Posterior vena cava (tissue), 2 donors: ENCODE measurements at regions not wholly inside any gene's neighbourhood (a gene's known extent, or its start where the extent isn't known, plus 50 kb on each side); places are given as distances from the start of the nearest gene placed in this dataset.
"Not testable (repeated sequence)": the region's sequence is repeated elsewhere in the genome, so short reads cannot be mapped to it uniquely, and the experiment has no call there.

Experiments used
- DNase-seq: peaks from one replicate; pipeline ENCODE4 v3.0.0-alpha.2; 2020; ENCODE audit warnings: low spot score
- intact Hi-C, 2 donors: fragments of 100-400 bp; cut with DNase I; formaldehyde crosslinking; loops; one replicate each; pipeline versions ENCODE4 v1.14.1 to v1.14.2; 2022 to 2023
- donor health status: DM: yes; HTN: yes; CAD: no.
- donor health status: DM: yes; HTN: yes; CAD: no.

GRCh38 chr9:1513105-1513504, 462.9 kb downstream of the DMRT2 start:
- intact Hi-C loops = no loop called here
- no peak for DNase-seq

DNA sequence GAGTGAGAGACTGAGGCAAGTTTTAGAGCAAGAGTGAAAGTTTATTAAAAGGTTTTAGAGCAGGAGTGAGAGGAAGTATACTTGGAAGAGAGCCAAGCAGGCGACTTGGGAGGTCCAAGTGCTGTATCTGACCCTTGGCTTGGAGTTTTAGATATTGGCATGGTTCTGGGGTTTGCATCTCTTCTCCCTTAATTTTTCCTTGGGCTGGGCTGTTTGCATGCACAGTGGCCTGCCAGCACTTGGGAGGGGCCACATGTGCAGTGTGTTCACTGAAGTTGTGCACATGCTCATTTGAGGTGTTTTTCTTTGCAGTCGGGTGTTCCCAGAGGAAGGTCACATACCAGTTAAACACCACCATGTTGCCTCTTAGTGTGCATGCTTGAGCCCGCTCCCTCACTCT, 464.1 kb downstream of the DMRT2 start:
- intact Hi-C loops = no loop called here
- no peak for DNase-seq

- DNase-seq = no peak
- intact Hi-C loops = no loop called here
Measured at GRCh38 chr9:1514776-1515363, 464.7 kb downstream of the DMRT2 start.

DNA sequence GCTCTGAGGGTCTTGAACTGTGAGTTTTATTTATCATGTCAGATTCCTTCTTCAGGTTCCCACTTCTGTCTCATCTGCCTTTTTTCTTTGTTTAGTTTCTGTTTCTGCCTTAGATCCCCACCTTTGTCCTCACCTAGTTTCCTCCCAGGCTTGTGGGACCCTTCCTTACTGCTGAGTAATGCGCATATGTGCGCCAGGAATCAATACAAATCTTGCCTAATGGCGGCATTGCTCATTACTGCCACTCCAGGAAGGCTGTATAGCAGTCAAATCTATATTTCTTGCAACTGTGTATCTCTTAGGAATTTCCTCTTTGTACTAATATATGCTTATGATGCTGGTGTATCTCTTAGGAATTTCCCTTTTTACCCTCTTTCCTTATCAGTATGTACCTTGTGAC, 465.4 kb downstream of the DMRT2 start:
- DNase-seq = no peak
- intact Hi-C loops = no loop called here

GRCh38 chr9:1521547-1521946, 471.4 kb downstream of the DMRT2 start:
- intact Hi-C loops = no loop called here

DNA sequence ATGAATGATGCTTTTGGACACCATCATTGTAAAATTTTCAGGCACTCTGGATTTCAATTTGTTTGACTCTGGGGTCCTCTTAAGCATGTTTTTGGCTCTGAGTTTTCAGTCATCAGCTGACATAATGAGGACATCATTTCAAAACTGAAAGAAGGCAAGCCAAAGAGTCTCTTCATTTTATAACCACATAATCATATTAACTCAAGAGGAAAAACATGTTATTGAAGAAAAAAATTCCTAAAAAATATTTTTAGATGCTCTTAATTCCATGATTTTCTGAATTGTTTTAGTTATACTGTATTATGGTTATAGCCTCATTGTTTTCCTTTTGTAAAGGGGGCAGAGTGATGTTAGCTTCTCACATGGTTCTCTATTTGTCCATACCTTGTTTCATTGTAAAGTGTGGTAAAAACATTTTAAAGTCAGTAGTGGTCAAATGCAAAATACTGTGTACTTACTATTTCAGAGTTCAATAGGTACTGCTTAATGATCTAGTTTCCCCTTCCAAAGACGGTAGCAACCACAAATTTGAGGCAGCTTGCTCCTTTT, 472.1 kb downstream of the DMRT2 start:
- DNase-seq = no peak
- intact Hi-C loops = no loop called here

More at GRCh38 chr9:1521547-1521946, 471.4 kb downstream of the DMRT2 start:
- no peak for DNase-seq

- DNase-seq = no peak
- intact Hi-C loops = no loop called here
Measured at GRCh38 chr9:1528456-1528855, 478.3 kb downstream of the DMRT2 start.

DNA sequence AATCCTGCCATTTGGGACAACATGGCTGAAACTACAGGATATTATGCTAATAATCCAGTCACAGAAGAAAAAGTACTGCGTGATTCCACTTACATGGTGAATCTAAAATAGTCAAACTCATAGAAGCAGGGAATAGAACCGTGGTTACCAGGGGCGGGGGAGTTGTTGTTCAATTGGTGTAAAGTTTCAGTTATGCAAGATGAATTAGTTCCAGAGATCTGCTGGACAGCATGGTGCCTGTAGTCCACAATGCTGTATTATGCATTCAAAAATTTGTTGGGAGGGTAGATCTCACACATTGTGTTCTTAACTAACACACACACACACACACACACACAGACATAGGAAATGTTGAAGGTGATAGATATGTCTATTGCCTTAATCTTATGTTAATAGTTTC, 480.5 kb downstream of the DMRT2 start:
- DNase-seq = no peak
- intact Hi-C loops = no loop called here

DNA sequence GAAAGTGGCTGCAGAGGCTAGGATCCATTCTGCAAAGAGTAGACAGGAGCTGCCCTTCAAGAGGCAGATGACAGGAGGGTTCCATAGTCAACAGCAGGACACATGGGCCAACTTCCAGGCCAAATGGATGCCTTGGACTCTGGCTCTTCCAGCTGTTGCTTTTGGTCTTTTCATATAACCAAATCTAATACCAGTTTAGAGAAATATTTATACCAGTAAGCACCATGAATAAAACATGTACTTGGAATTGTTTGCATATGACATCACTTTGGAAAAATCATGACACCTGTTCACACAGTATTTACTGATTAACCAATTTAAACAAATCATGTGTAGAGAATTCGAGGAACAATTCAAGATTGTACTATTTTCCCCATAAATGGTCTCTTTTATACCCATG, 481.3 kb downstream of the DMRT2 start:
- intact Hi-C loops = no loop called here
- DNase-seq = no peak

GRCh38 chr9:1532171-1532570, 482.0 kb downstream of the DMRT2 start:
- no peak for DNase-seq
- intact Hi-C loops = no loop called here

DNA sequence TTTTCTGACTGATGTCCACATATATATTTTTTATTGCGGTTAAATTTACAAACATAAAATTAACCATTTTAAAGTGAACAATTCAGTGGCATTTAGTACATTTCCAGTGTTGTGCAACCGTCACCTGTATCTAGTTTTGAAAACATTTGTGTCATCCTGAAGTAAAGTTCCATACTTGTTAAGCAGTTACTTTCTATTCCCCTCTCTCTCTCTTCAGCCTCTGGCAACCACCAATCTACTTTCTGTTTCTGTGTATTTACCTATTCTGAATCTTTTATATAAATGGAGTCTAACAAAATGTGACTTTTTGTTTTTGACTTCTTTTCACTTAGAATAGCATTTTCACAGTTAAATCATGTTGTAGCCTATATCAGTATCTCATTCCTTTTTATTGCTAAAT, 480.1 kb upstream of the SMARCA2 start:
- DNase-seq = no peak
- intact Hi-C loops = no loop called here

DNA sequence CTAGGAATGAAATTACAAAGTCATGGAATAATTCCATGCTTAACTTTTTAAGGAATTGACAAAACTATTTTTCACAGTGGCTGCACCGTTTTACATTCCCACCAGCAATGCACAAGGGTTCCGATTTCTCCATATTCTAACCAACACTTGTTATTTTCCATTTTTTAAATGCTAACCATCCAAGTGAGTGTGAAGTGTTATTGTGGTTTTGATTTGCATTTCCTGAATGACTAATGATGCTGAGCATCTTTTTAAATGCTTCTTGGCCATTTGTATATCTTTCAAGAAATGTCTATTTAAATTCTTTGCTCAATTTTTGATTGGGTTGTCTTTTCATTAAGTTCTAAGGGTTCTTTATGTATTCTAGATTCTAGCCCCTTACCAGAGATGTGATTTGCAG, 479.5 kb upstream of the SMARCA2 start:
- DNase-seq = no peak
- intact Hi-C loops = no loop called here

DNA sequence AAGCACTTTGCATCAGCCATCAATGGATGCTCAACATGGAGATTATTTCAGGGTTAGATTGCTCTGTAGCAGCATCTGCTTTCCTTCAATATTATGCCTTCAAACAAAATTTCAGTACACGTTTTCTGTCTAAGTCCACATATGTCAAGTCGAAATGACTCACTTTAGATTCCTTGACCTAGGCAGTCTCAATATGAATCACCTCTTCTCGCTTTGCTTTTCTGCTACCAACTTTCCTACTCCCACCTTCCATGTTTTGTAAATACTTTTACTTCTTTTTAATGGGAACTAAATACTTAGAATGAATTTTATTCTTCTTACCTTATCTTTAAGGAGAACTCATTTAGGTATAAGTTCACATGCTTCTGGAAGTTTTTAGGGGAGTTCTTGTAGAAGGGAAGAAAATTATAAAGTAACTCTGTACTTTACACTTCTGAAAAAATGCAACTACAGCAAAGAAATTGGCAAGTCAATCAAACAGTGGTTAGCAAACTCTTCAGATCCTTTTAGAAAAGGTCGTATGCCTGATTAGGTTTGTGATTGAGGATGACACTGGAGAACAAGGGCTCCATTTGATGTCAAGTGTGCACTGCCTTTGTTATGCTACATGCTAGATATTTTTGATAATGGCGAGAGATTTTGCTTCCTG, 478.5 kb upstream of the SMARCA2 start:
- intact Hi-C loops = no loop called here
- DNase-seq = no peak

GRCh38 chr9:1538301-1538700, 476.8 kb upstream of the SMARCA2 start:
- no peak for DNase-seq
- intact Hi-C loops = no loop called here

DNA sequence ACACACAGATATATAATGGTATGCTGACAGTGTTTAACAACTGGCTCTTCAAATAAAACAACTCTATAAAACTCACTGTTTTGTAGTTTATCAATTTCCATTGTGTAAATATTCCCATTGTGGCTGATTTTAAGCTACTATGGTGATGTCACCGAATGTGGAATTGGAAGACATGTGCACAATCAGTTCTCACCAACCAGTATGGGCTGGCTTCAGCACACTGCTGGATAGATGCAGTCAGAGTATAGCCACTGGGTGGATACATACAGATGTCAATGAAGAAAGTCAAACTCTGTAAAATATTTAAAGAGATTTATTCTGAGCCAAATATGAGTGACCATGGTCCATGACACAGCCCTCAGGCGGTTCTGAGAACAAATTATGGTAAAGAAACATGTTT, 475.9 kb upstream of the SMARCA2 start:
- no peak for DNase-seq
- intact Hi-C loops = no loop called here

DNA sequence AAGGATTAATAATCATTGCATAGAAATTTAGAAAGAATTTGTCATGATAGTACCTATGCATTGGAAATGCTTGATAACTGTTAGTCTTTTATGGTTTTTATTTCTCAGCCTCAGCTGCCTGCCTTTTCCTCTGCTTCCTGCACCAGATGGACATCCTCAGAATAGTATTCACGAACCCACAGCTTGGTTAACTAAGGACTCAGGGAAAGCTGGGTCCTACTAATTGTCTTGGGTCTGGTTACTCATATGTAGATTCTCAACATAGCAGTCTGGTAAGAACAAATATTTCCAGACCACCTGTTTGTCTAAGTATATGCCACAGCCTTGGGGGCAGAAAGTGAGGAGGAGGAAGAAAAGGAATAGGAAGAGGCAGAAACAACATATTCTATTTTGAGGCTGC, 464.5 kb upstream of the SMARCA2 start:
- DNase-seq = no peak
- intact Hi-C loops = no loop called here

- DNase-seq = no peak
- intact Hi-C loops = no loop called here
Measured at GRCh38 chr9:1554081-1555035, 460.8 kb upstream of the SMARCA2 start.

- DNase-seq, intact Hi-C loops: not testable (repeated sequence)
Measured at GRCh38 chr9:1558666-1559065, 456.5 kb upstream of the SMARCA2 start.

- DNase-seq = no peak
- intact Hi-C loops = no loop called here
Measured at GRCh38 chr9:1575939-1576338, 439.2 kb upstream of the SMARCA2 start.

DNA sequence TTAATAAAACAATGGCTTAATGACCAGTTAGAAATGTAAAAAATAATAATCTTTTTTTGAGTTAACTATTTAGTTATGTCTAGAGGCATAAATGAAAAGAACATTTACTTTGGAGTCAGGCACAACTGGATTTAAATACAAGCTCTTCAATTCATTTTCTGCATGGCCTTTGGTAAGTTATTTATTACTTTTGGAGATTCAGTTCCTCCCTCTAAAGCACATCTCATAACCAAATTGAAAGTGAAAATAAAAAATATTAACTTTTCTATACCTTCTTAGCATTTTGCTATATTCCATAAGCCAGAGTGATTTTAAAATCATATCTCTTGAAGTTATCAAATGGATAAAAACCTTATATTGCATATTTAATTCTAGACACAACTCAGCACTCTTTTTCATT, 434.9 kb upstream of the SMARCA2 start:
- intact Hi-C loops = no loop called here

More for the DNA sequence above, 434.9 kb upstream of the SMARCA2 start:
- no peak for DNase-seq
